NCI-H2196 treated with DMSO at 0.1 percent for 48 hours (cell line): ENCODE measurements at regions not wholly inside any gene's neighbourhood (a gene's known extent, or its start where the extent isn't known, plus 50 kb on each side); places are given as distances from the start of the nearest gene placed in this dataset.

ENCODE experiments used
- DNase-seq: peaks from one replicate; lab custom pipeline; 2025; ENCODE audit not compliant: unreplicated experiment; lab: John Stamatoyannopoulos, UW

DNA sequence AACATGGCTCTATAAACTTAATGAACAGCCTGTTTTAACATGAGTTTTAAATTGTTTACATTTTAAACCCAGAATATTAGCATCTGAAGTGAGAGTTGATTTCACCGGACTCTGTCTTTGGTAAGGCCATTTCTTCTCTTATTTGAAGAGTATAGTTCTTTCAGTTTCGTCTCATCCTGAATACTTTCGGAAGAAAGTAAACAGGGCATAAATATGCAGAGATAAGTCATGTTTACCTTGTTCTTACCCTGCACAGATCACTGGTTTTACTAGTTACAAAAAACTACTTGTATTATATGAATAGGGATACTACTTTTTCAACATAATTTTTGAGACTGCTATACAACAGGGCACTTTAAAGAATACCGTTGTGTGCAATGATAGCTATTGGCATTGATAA, 656.3 kb upstream of the ZNF608 start:
- DNase-seq, result no peak

DNA sequence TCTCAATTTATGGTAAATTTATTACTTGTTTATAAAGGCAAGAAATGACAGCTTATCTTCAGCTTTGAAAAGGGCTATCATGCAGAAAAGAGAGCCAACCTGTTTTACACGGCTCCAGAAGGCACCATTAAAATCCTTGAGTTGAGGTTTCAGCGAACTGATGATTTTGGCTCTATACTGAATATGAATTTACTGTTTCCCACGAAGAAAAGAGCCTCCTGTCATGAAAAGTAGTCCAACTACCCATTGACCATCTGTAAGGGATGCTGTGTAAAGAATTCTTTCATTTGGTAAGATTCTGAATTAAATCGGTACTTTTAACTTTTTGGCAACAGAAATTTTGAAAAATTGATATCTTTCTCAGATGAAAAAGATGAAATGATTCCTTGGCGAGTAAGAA, 657.6 kb upstream of the ZNF608 start:
- DNase-seq, result no peak

DNA sequence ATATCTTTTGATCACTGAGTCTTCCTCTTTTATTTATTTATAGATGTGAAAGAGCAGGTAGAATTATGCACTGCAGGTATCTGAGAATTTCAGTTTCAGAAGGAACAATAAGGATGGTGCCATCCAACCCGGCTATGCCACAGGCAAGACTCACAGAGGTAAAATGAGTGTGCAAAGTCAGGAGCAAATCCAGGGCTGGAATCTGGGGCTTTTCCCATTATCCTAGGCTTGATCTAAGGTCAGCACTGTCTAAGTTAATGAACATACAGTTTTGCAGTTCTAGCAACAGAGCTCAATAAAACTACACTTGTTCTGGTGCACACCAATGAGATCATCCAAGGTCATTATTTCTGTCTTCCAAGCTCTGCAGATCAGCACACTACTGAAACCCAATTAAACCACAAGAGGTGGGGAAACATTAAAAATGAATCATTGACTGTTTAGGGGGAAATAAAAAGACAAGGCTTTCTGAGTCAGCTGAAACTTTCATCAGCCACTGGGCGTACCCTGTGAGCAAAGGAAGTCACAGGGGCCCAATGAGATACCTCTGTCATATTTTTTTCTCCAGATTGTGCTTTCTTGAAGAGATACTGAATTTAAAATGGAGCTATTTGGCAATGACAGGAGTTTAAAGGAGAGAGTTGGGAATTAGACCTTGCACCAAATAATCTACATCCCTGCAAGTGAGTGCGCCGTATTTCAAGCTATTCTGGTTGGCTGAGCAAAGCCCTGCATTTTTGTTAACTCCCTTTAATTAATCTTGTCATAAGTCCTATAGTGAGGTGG, 662.2 kb upstream of the ZNF608 start:
- no peak for DNase-seq

DNA sequence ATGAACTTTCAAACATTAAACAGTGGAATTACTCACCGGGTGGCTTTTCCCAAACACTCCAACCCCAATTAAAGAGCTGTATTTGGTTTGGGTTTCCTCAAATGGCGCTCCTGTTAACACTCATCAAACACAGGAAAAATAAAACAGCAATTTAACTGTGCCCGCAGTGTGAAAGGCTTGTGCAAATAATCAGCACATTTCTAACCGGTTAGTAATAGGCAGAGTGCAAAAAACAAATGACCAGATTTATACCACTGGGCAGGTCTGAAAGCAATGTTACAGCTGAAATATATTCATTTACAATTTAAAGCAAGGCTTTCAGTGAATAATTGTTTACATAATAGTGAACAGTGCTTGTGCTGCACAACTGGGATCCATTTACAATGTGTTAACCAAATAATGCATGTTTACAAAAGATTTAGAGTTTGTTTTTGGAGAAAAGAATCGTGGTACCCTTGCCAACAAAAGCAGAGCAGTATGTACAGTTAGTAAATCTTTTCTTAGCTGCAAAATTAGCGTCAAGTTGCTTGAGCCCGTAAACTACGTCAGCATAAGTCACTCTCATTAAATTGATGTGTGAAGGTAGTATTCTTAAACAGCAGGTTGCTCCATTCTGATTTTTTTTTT, 662.9 kb upstream of the ZNF608 start:
- DNase-seq, result peak; percentile 72

DNA sequence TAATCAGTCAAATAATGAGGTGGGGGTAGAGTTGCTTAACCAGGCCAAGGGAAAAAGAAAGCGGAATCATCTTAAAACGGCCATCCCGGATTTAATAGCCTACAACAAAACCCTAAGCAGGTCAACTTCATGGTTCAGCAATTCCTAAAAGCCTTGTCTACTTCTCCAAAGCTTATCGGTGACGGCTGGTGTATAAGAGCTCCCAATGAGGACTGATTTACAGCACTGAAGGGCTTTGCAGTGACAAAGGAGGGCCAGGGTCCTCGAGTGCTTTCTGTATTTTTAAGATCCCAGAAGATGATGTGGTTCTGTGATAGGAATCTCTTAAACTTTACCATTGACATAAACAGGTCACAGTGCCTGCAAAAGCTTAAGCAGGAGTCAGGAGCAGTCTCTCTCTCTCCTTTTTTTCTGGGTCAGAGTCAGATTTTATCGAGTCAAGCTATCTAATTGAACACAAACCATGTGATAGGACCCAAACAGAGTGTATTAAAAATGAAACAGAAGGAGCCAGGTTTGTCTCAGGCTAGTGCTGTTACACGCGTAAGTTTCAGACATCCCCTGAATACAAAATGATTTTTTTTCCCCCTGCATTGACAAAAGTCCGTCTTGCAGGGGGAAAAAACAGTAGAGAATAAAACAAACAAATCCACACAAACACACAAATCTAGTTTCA, 663.6 kb upstream of the ZNF608 start:
- DNase-seq, result peak; percentile 68

DNA sequence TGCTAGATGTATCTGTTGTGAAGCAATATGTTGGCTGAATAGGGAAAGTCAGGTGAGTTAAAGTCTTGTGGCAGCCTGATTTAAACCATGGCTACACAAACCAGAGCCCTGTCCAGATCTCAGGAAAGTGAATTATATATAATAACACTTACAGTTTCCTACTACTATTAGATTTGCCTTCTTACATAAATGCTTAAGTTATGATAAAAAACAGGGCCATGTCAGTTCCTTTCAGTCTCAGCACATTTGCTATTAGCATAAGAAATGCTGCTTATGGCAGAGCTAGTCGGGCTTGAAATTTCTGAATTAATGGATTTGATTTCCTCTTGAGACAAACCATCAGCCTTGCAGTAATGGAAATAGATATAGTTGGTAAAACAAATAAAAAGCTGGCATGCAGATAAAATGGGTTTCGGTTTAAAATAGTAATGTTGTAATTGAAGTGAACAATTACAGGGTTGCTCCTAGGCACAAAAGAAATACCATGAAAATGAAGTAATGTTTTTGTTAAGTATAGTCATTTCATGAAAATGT, 664.2 kb upstream of the ZNF608 start:
- DNase-seq, result peak; percentile 70

DNA sequence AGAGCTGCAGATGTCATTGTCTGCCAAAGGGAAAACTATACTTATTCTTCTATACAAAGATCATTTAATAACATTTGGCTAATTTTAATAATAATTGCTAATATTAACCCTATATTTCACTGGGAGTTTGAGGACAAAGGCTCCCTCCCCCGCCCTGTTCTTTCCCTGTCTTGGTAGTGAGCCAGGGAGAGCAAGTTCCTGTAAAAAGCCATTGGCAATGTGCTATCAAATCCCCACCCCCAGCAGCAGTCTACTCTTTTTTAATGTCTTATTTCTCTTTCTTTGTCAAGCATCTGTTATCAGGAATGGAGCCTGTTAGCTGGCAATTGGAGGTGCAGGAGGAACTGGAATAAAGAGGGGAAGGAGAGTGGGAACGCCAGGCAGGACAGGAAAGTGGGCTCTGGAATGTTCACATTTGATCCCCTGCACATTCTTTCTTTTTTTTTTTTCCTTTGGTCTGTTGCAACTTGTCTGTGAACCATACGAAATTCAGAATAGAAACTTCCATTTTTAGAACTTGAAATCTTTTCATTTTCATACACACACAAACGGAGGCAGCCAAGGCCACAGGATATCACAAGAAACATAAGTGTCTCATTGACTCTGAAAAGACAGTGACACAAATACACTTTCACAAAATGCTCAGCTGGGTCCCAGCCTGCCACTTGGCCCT, 664.8 kb upstream of the ZNF608 start:
- DNase-seq, result peak; percentile 69

DNA sequence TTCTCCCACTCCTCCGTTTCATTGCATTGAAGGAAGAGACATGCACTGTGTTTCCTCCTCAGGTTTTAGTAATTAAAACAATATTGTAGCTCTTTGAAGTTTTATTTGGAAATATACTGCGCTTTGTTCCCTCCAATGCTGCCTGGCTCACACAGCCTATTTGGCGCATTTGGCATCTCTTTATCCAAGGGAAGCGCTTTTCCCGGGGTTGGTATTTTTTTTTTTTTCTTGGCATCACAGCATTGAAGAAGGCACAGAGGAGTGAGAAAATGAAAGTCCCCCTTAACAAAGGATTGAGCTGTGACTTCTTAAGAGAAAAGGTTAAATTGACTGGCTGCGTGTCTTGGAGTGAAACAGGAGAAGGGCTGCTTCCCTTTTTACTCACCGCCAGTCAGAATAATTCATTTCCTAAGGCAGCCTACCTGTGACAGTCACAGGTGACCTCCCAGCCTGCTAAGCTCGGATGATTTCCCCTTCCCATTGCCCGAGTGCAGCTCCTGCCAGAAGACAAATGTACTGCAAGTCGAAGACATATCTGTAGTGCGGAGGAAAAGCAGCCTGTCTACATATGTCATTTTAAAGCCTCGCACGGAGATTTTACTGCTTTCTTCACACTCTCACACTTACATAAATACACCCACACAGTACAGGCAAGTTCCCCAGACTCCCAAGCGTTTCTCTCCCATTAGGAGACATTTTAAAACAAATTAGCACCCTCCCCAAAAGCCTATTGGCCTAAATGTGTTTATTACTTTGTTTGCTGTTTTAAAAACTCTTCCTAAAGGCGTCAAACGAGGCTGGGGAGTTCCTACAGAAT, 665.5 kb upstream of the ZNF608 start:
- no peak for DNase-seq

DNA sequence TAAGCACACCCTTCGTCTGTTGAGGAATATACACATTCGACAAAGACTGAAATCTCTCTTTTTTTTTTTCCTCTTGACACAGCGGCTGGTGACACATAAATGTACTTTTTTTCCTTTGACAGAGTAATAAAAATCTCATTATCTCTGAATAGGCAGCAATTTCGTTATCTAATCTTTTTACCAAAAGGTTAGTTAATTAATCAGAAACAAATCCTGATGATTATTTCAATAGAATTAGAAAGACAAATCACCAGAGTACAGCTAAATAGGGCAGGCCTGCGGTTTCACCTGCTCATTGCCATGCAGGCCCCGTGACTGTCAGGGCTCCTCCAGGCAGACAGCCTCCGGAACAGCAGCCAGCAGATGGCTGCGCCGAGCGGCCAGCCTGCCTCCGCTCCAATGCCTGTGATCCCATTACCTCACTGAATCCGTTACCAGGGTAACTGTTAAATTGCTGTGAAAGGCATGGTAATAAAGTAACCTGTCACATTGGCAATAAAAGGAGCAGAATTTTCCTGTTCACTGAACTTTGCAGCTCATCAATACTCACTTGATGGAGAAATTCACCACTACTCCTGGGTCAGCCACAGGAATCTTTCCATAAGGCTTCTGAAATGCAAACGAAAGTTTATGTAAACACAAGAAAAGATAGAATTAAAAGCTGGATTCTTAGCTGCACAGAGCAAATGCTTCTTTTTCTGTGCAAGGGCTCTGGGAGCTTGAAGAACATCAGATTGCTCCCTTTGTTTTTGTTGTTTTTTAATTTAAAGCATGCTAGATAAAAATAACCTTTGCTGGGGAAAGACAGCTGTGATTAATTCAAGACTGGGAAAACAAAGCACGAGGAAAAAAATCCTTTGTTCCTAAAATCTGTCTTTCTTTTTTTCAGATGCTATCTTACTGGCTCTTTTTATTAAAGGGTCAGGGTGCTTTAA, 666.4 kb upstream of the ZNF608 start:
- DNase-seq, result peak; percentile 88

DNA sequence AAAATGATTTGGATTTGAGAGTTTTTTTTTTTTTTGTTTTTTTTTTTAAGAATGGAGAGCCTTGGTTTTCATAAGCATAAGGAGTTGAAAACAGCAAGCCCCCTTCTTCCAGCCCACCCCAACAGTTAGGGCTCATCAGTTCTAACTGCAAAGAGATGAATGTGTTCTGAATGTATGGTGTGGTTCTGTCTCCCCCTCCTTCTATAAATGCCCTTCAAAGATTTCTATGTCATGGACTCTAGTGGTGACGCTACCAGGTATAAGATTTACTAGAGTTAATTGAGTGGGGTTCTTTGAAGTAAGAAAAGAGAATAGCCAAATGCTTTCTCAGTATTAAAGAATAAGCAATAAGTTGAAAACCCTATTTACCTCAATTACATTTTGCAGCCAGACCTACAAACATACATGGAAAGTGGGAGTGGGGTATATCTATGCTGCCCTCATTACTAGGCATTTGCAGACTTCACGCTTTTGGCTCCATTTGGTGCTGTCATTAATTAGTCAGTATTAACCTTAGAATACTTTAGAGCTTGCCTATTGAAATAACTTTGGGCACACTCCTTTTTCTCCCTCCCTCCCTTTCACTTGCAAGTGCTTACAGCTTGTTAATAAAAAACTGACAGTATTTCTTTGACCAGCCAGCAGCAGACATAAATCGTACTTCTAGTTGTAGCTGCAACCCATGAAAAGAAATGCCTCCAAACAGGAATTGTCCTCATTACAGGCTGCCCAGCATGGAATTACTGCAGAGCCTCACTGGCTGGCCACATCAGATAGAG, 667.2 kb upstream of the ZNF608 start:
- no peak for DNase-seq

DNA sequence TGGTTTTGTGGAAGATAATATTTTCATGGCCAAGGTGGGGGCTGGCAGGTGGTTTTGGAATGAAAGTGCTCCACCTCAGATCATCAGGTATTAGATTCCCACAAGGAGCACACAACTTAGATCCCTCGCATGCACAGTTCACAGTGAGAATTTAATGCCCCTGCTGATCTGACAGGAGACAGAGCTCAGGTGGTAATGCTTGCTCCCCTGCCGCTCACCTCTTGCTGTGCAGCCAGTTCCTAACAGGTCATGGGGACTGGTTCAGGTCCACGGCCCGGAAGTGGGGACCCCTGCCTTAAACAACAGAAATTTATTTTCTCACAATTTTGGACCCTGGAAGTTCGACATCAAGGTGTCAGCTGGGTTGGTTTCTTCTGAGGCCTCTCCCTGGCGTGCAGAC, 668.7 kb upstream of the ZNF608 start:
- no peak for DNase-seq

DNA sequence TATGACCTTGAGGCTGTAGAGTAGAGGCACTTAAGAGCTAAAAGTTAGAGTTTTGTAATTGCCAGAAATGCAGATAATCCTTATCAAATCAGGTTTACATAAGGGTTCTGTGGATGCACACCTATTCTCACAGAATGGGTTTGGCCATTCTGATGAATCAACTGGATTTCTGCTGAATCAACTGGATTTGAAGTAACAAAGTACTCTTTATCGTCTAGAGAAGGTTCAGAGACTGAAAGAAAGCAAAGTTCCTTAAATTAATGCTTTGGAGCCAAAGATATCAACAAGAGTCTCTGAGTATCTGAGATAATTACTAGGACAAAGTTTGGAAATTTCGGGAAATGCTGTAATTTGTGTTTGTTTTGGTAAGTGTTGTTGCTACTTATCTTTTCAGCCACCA, 669.6 kb upstream of the ZNF608 start:
- DNase-seq, result no peak

DNA sequence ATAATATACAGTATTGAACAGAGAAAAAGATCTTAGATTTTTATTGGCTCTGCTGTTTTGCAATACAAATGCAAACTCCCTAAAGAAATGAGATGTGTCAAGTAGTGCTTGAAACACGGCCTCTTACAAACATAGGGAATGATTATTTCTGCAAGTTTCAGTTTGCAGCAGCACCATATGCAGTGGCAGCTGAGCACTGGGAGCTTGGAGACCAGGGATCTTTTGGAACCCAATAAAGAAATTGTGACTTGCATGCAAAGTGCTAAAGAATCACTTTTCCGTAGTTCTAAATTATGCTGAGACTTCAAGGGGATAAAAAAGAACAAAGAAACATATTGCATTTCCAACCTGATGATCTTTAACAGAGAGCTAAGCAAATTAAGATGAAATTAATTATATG, 674.6 kb upstream of the ZNF608 start:
- DNase-seq, result no peak

DNA sequence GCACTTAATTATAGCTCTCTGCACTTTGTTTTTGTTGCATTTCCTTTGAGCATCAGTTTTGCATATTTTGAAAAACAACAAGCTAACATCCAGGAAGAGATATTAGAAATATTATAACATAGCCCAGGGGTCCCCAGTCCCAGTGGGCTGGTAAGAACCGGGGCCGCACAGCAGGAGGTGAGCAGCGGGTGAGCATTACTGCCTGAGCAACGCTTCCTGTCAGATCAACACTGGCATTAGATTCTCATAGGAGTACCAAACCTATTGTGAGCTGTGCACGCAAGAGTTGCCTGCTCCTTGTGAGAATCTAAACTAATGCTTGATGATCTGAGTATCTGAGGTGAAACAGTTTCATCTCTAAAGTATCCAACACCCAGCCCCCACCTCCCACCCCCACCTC, 675.9 kb upstream of the ZNF608 start:
- no peak for DNase-seq

DNA sequence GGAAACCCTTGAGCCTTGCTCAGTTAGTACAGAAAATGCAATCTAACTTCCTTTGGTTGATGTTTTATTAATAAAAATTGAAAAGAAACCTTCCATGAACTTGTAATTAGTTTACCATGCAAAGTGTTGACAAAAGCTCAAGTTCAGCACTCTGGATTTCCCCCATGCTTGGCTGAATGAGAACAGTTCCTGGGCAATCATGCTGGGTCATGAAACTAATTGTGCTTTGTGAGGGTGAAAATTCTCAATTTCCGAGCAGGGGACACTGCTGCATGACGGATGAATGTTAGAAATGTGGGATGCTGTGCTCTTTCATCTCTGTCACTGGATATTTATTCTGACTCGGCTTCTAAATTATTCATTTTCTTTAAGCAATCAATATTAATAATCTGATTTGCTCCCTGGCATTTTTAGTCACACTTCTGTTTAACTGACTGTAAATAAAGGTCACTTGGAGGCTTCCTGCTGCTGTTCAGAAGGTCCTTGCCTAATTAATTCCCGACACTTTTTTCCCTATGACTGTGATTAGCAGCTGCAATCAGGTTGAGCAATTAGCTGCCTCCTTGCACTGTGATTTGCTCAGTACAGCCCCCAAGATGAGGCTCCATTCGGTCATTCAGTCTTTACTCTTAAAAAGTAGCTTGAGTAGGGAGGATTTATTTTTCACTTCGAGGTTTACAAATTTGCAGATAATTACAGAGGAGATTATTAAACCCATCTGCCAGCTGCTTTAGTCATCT, 678.1 kb upstream of the ZNF608 start:
- DNase-seq, result peak; percentile 39

DNA sequence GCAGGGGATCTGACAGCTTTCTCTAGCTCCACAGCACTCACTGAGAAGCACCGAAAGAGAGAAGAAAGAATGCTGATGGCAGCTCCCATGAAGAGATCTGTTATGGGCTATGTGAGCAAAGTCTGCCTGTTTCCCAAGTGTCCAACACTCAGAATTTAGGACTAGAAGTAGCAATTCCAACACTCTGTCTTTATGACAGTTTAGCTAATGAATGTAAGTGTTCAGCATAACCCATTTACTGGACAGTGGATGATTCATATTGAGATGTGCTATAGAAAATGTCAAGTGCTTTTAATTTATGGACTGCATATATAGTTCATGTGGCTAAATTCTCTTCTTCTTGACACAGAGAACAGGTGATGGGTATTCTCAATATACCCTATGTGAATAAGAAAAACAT, 683.1 kb upstream of the ZNF608 start:
- DNase-seq, result no peak

DNA sequence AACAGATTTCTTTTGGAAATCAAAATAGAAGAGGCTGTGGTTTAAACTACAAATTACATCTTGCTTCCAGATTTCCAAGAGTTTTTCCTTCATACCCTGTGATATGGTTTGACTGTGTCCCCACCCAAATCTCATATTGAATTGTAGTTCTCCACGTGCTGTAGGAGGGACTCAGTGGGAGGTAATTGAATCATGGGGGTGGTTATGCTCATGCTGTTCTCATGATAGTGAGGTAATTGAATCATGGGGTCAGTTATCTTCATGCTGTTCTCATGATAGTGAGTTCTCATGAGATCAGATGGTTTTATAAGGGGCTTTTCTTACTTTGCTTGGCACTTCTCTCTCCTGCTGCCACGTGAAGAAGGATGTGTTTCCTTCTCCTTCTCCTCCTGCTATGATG, 687.0 kb upstream of the ZNF608 start:
- no peak for DNase-seq

DNA sequence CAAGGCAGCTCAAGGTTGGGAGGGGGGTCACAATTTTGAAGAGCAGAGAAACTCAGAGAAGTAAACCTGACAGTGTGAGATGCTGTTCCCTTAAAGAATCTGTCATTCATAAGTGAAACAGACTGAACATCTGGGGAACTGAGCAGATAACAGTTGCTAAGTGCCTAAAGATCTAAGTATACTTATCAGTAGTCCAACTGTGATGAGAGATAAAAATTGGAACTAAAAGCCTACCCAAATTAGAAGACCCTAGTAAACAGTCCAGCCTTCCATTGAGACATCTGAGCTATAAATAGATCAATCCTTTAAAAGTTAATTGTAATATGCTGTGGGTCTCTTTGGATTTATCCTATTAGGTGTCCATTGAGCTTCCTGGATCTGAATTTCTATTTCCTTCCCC, 692.8 kb upstream of the ZNF608 start:
- DNase-seq, result no peak
